Spleen (tissue), 11 donors: ENCODE measurements at regions not wholly inside any gene's neighbourhood (a gene's known extent, or its start where the extent isn't known, plus 50 kb on each side); places are given as distances from the start of the nearest gene placed in this dataset.

ENCODE experiments used
- DNase-seq: peaks from one replicate; pipeline ENCODE4 v3.0.0-alpha.2; 2020
- H3K27ac ChIP-seq, 8 donors: fragments of 200-600 bp; sonication (generic) in 7 of 8; 1 replicate in 4 of 8; 2 replicates in 4 of 8; pipeline versions ENCODE4 v1.5.0 to v1.8.0; 2016 to 2021; ENCODE audit warnings: inconsistent platforms in 4 of 8, mild to moderate bottlenecking in 4 of 8, moderate library complexity in 1 of 8
- H3K27me3 ChIP-seq, 7 donors: fragments of 200-600 bp; sonication (generic) in 6 of 7; replicated peaks in 1 of 7; 1 replicate in 4 of 7; 2 replicates in 3 of 7; pipeline versions ENCODE4 v1.5.0 to v1.8.0; 2016 to 2021; ENCODE audit warnings: inconsistent platforms in 3 of 7, mild to moderate bottlenecking in 1 of 7
- H3K36me3 ChIP-seq, 6 donors: fragments of 200-600 bp; sonication (generic) in 5 of 6; 1 replicate in 4 of 6; 2 replicates in 2 of 6; pipeline versions ENCODE4 v1.5.0 to v1.8.0; 2016 to 2021; ENCODE audit warnings: inconsistent platforms in 2 of 6
- H3K4me1 ChIP-seq, 6 donors: fragments of 200-600 bp; sonication (generic) in 5 of 6; 1 replicate in 3 of 6; 2 replicates in 3 of 6; pipeline versions ENCODE4 v1.5.0 to v1.8.0; 2016 to 2021; ENCODE audit warnings: inconsistent platforms in 3 of 6
- H3K4me3 ChIP-seq, 8 donors: fragments of 200-600 bp; sonication (generic) in 7 of 8; 1 replicate in 4 of 8; 2 replicates in 4 of 8; pipeline versions ENCODE4 v1.5.0 to v1.8.0; 2016 to 2021; ENCODE audit warnings: inconsistent platforms in 4 of 8, mild to moderate bottlenecking in 4 of 8, moderate library complexity in 2 of 8
- H3K9me3 ChIP-seq, 8 donors: fragments of 200-600 bp; sonication (generic) in 7 of 8; 1 replicate in 4 of 8; 2 replicates in 4 of 8; pipeline versions ENCODE4 v1.5.0 to v1.8.0; 2016 to 2021; ENCODE audit warnings: inconsistent platforms in 4 of 8
- CTCF ChIP-seq, 11 experiments: fragments of 200-600 bp in 7 of 11; fragments of 450-650 bp in 4 of 11; sonication (generic) in 4 of 11; IDR thresholded peaks in 8 of 11; conservative IDR thresholded peaks in 3 of 11; 1 replicate in 7 of 11; 2 replicates in 4 of 11; pipeline versions ENCODE4 v1.4.0 to v1.8.0; 2016 to 2021; ENCODE audit warnings: antibody characterized with exemption in 11 of 11, inconsistent platforms in 4 of 11, mild to moderate bottlenecking in 1 of 11
- POLR2A ChIP-seq, 3 donors: fragments of 450-650 bp; IDR thresholded peaks; one replicate each; pipeline ENCODE4 v1.5.1; 2017; ENCODE audit warnings: antibody characterized with exemption in 3 of 3, mild to moderate bottlenecking in 1 of 3
- POLR2AphosphoS5 ChIP-seq, 3 donors: sonication (generic); formaldehyde crosslinking; IDR thresholded peaks; one replicate each; pipeline ENCODE4 v1.5.1; 2017; ENCODE audit warnings: antibody characterized with exemption in 3 of 3
- WGBS, 5 donors: extraction: QIAGEN DNeasy Blood & Tissue Kit in 3 of 5; methylation state at CpG; one replicate each; pipeline versions ENCODE4 v1.1.5 to v1.1.7; 2013 to 2018; 5-methylcytosine and 5-hydroxymethylcytosine counted together
- intact Hi-C: fragments of 100-400 bp; cut with DNase I; formaldehyde crosslinking; loops from one replicate; pipeline ENCODE4 v1.15.0; 2023; ENCODE audit warnings: low total_unique reads
- donor health status: healthy with polysubstance abuse.
- donor health status: DM: no; HTN: no; CAD: no; lungs with moderate emphysema.
- donor health status: DM: no; HTN: no; CAD: no.
- donor health status: Bipolar disorder and iron deficiency.
- donor health status: healthy.
- donor health status: DM: no; HTN: no; CAD: no.
- donor health status: DM: yes; HTN: yes; CAD: no.

GRCh38 chr4:100828364-100828763, 310.5 kb upstream of the EMCN start:
- TF ChIP-seq POLR2AphosphoS5 (IDR thresholded peaks at IDR 0.05) (no peak), CTCF (IDR thresholded peaks at IDR 0.05 in 8 of 11, conservative IDR thresholded peaks at IDR 0.05 in 3 of 11) (no peak), POLR2A (IDR thresholded peaks at IDR 0.05) (no peak)
- DNase-seq: no peak
- H3K4me1 ChIP-seq: no peaks in the 10 kb centered on the region
- H3K4me3 ChIP-seq: no peak overlapping the region
- intact Hi-C loops: no loop called here
- peaks cover 0 to 12% (median 0%) of the 10 kb centered on the region in 8 donors for H3K9me3 ChIP-seq
- no peaks in the 10 kb centered on the region for H3K27me3 ChIP-seq
- 43 to 59% (median 47%) methylated on average over 3 of the region's 3 CpGs for WGBS, 5 donors
- H3K36me3 ChIP-seq: no peaks in the 10 kb centered on the region
- no peak overlapping the region for H3K27ac ChIP-seq

- Histone ChIP-seq H3K4me3 (no peak overlapping the region), H3K36me3 (no peaks in the 10 kb centered on the region), H3K4me1 (no peaks in the 10 kb centered on the region), H3K27ac (peak overlapping the region in 1 of 8 donors; percentile 61), H3K9me3 (peaks cover 0 to 12% (median 0%) of the 10 kb centered on the region in 8 donors), H3K27me3 (no peaks in the 10 kb centered on the region)
- intact Hi-C loops: no loop called here
- DNase-seq: no peak
- TF ChIP-seq POLR2AphosphoS5 (IDR thresholded peaks at IDR 0.05) (no peak), POLR2A (IDR thresholded peaks at IDR 0.05) (no peak), CTCF (IDR thresholded peaks at IDR 0.05 in 8 of 11, conservative IDR thresholded peaks at IDR 0.05 in 3 of 11) (no peak)
Measured at GRCh38 chr4:100827756-100828155, 309.9 kb upstream of the EMCN start.

GRCh38 chr4:100826808-100827548, 309.2 kb upstream of the EMCN start:
- H3K27ac ChIP-seq: peak overlapping the region in 3 of 8 donors; percentile 22 to 61 (median 32)
- H3K36me3 ChIP-seq: no peaks in the 10 kb centered on the region
- H3K27me3 ChIP-seq: no peaks in the 10 kb centered on the region
- H3K4me1 ChIP-seq: no peaks in the 10 kb centered on the region
- H3K9me3 ChIP-seq: peaks cover 0 to 12% (median 0%) of the 10 kb centered on the region in 8 donors
- no peak for DNase-seq
- TF ChIP-seq POLR2A (IDR thresholded peaks at IDR 0.05) (no peak), POLR2AphosphoS5 (IDR thresholded peaks at IDR 0.05) (no peak), CTCF (IDR thresholded peaks at IDR 0.05 in 8 of 11, conservative IDR thresholded peaks at IDR 0.05 in 3 of 11) (no peak)
- WGBS, 5 donors: 48 to 71% (median 62%) methylated on average over 6 to 7 of the region's 7 CpGs
- H3K4me3 ChIP-seq: no peak overlapping the region
- intact Hi-C loops: no loop called here

GRCh38 chr4:100826067-100826466, 308.2 kb upstream of the EMCN start:
- TF ChIP-seq POLR2AphosphoS5 (IDR thresholded peaks at IDR 0.05) (no peak), POLR2A (IDR thresholded peaks at IDR 0.05) (no peak), CTCF (IDR thresholded peaks at IDR 0.05 in 8 of 11, conservative IDR thresholded peaks at IDR 0.05 in 3 of 11) (no peak)
- H3K36me3 ChIP-seq: no peaks in the 10 kb centered on the region
- DNase-seq: no peak
- no peak overlapping the region for H3K4me3 ChIP-seq
- peaks cover 0 to 12% (median 0%) of the 10 kb centered on the region in 8 donors for H3K9me3 ChIP-seq
- intact Hi-C loops: no loop called here
- peak overlapping the region in 2 of 8 donors; percentile 22 to 32 for H3K27ac ChIP-seq
- H3K27me3 ChIP-seq: no peaks in the 10 kb centered on the region
- H3K4me1 ChIP-seq: no peaks in the 10 kb centered on the region
